ENCODE measurements at regions not wholly inside any gene's neighbourhood (a gene's known extent, or its start where the extent isn't known, plus 50 kb on each side); places are given as distances from the start of the nearest gene placed in this dataset.

GRCh38 chr9:135214054-135214640 lies 126.7 kb downstream of the OLFM1 start:
- ChIA-PET POLR2A (no interaction called here), CTCF (ENCODE audit: low intra/inter-chr PET ratio) (no interaction called here)
- Histone ChIP-seq H3K27me3 (ENCODE audit: control insufficient read depth in 2 of 2, insufficient read depth in 2 of 2, low read length in 2 of 2) (peaks cover 18 to 51% of the 10 kb centered on the region in 2 experiments; a peak in 3 of 5 replicates), H4K20me1 (replicated peaks; ENCODE audit: control insufficient read depth, insufficient read depth, low read length) (0 out of 2 replicates have a peak, but pooled peaks cover 3% of the 10 kb centered on the region), H3K4me2 (ENCODE audit: insufficient read depth, low read length) (no peak overlapping the region), H3K27ac (ENCODE audit: extremely low read depth, low read depth, low read length) (no peak overlapping the region), H3K4me1 (replicated peaks in 1 of 2; ENCODE audit: control insufficient read depth in 2 of 2, insufficient read depth in 2 of 2, low read length in 2 of 2) (no peaks in the 10 kb centered on the region), H3K9me1 (ENCODE audit: control insufficient read depth, insufficient read depth, low read length) (no peaks in the 10 kb centered on the region), H3K36me3 (ENCODE audit: control insufficient read depth, insufficient read depth, low read length) (no peaks in the 10 kb centered on the region), H3K4me3 (no peak overlapping the region), H3K9me3 (replicated peaks; ENCODE audit: control insufficient read depth, insufficient read depth, low read depth, low read length) (no peaks in the 10 kb centered on the region; the same call in 1 of the 2 replicates), H3K79me2 (ENCODE audit: control insufficient read depth, insufficient read depth, low read length) (no peaks in the 10 kb centered on the region), H2AFZ (ENCODE audit: low read depth, low read length) (no peak overlapping the region), H3K9ac (ENCODE audit: insufficient read depth in 1 of 2, low read depth in 2 of 2, low read length in 2 of 2) (no peak overlapping the region)
- intact Hi-C loops (cut with micrococcal nuclease) (no loop called here), in situ Hi-C loops (cut with MboI) (no loop called here)
- TF ChIP-seq ZBTB2 (IDR thresholded peaks at IDR 0.05) = no peak
- no peak for TF ChIP-seq XRCC4 (IDR thresholded peaks at IDR 0.05; ENCODE audit: extremely low read depth, insufficient read depth, insufficient read length)
- no peak for TF ChIP-seq ZNF695 (CRISPR knock-in tag; IDR thresholded peaks at IDR 0.05)
- TF ChIP-seq KDM1A (IDR thresholded peaks at IDR 0.05) = no peak
- TF ChIP-seq ZC3H11A (IDR thresholded peaks at IDR 0.05; ENCODE audit: low read depth, low read length) = no peak
- no peak for TF ChIP-seq ZBTB7A (IDR thresholded peaks at IDR 0.05; ENCODE audit: borderline replicate concordance, control insufficient read depth, low read depth, low read length)
- no peak for TF ChIP-seq PKNOX1 (IDR thresholded peaks at IDR 0.05)
- TF ChIP-seq HLTF (IDR thresholded peaks at IDR 0.05) = no peak
- no peak for TF ChIP-seq MIER1 (IDR thresholded peaks at IDR 0.05; ENCODE audit: low read depth)
- TF ChIP-seq SLC30A9 (CRISPR knock-in tag; IDR thresholded peaks at IDR 0.05) = no peak
- TF ChIP-seq ATF3 (IDR thresholded peaks at IDR 0.05) = no peak
- no peak for TF ChIP-seq ATF3 (CRISPR knock-in tag; conservative IDR thresholded peaks at IDR 0.05)
- 0% methylated on average over 19 of the region's 19 CpGs for WGBS (ENCODE audit: insufficient coverage, low coverage, missing lambda C conversion rate)
- DNase-seq (ENCODE audit: extremely low read depth in 1 of 4, low spot score in 3 of 4) = no peak
- FAIRE-seq = no peak
- no peak for ATAC-seq
- no TSS peak for BruUV-seq (replicated peaks)

All from K562 (cell line).